ENCODE measurements at regions not wholly inside any gene's neighbourhood (a gene's known extent, or its start where the extent isn't known, plus 50 kb on each side); places are given as distances from the start of the nearest gene placed in this dataset.

GRCh38 chr5:29150840-29151239, 2042.6 kb upstream of the CDH6 start:
- no peak overlapping the region for H3K27ac ChIP-seq (replicated peaks)
- no peak for DNase-seq (ENCODE audit: low read depth in 1 of 2, low spot score in 1 of 2)
- no peaks in the 10 kb centered on the region for H3K27me3 ChIP-seq (ENCODE audit: insufficient read depth, poor library complexity, severe bottlenecking)
- TF ChIP-seq REST (IDR thresholded peaks at IDR 0.05; ENCODE audit: insufficient replicate concordance, low read depth) (no peak), GABPA (IDR thresholded peaks at IDR 0.05; ENCODE audit: low read depth) (no peak), SPI1 (IDR thresholded peaks at IDR 0.05; ENCODE audit: borderline replicate concordance, low read depth) (no peak), CTCF (IDR thresholded peaks at IDR 0.05; ENCODE audit: insufficient read depth, low read length) (no peak), POLR2AphosphoS5 (IDR thresholded peaks at IDR 0.05; ENCODE audit: low read depth) (no peak)
- H3K4me3 ChIP-seq (replicated peaks; ENCODE audit: insufficient read depth, low read length): no peak overlapping the region

GRCh38 chr5:29148581-29148980, 2044.9 kb upstream of the CDH6 start:
- no peak overlapping the region for H3K27ac ChIP-seq (replicated peaks)
- no peak for DNase-seq (ENCODE audit: low read depth in 1 of 2, low spot score in 1 of 2)
- no peak overlapping the region for H3K4me3 ChIP-seq (replicated peaks; ENCODE audit: insufficient read depth, low read length)
- no peak for TF ChIP-seq SPI1 (IDR thresholded peaks at IDR 0.05; ENCODE audit: borderline replicate concordance, low read depth)
- no peak for TF ChIP-seq REST (IDR thresholded peaks at IDR 0.05; ENCODE audit: insufficient replicate concordance, low read depth)
- no peak for TF ChIP-seq GABPA (IDR thresholded peaks at IDR 0.05; ENCODE audit: low read depth)
- no peak for TF ChIP-seq CTCF (IDR thresholded peaks at IDR 0.05; ENCODE audit: insufficient read depth, low read length)
- TF ChIP-seq POLR2AphosphoS5 (IDR thresholded peaks at IDR 0.05; ENCODE audit: low read depth): no peak
- no peaks in the 10 kb centered on the region for H3K27me3 ChIP-seq (ENCODE audit: insufficient read depth, poor library complexity, severe bottlenecking)

- Histone ChIP-seq H3K4me3 (replicated peaks; ENCODE audit: insufficient read depth, low read length) (no peak overlapping the region), H3K27me3 (ENCODE audit: insufficient read depth, poor library complexity, severe bottlenecking) (no peaks in the 10 kb centered on the region), H3K27ac (replicated peaks) (no peak overlapping the region)
- no peak for TF ChIP-seq CTCF (IDR thresholded peaks at IDR 0.05; ENCODE audit: insufficient read depth, low read length)
- TF ChIP-seq REST (IDR thresholded peaks at IDR 0.05; ENCODE audit: insufficient replicate concordance, low read depth): no peak
- no peak for TF ChIP-seq GABPA (IDR thresholded peaks at IDR 0.05; ENCODE audit: low read depth)
- no peak for TF ChIP-seq POLR2AphosphoS5 (IDR thresholded peaks at IDR 0.05; ENCODE audit: low read depth)
- no peak for TF ChIP-seq SPI1 (IDR thresholded peaks at IDR 0.05; ENCODE audit: borderline replicate concordance, low read depth)
- DNase-seq (ENCODE audit: low read depth in 1 of 2, low spot score in 1 of 2): no peak
Measured at GRCh38 chr5:29148073-29148472, 2045.4 kb upstream of the CDH6 start.

Measured in HL-60 (cell line).